K562 (cell line): ENCODE measurements at regions not wholly inside any gene's neighbourhood (a gene's known extent, or its start where the extent isn't known, plus 50 kb on each side); places are given as distances from the start of the nearest gene placed in this dataset.

Source experiments
- ARNT ChIP-seq, 2 experiments: fragments of 450-650 bp; IDR thresholded peaks; 2 replicates each; pipeline ENCODE4 v1.6.1; 2016; ENCODE audit warnings: mild to moderate bottlenecking in 1 of 2
- BACH1 ChIP-seq: fragments of 200-800 bp; sonication (Bioruptor generic); IDR thresholded peaks from 2 replicates; pipeline ENCODE4 v1.6.1; 2016; ENCODE audit warnings: missing genetic modification characterization, missing compliant biosample characterization
- BCL6 ChIP-seq: fragments of 250-450 bp; sonication (Bioruptor Pico); IDR thresholded peaks from 2 replicates; pipeline ENCODE4 v1.4.0; 2020
- BHLHE40 ChIP-seq: IDR thresholded peaks from 2 replicates; pipeline ENCODE4 v1.6.1; 2011; ENCODE audit warnings: low read length, improper control_type of control experiment
- CBX5 ChIP-seq: IDR thresholded peaks from 2 replicates; pipeline ENCODE4 v1.6.1; 2014; ENCODE audit warnings: low read depth, borderline replicate concordance
- DACH1 ChIP-seq: fragments of 450-650 bp; IDR thresholded peaks from 2 replicates; pipeline ENCODE4 v1.6.1; 2018; ENCODE audit not compliant: partially characterized antibody
- EP300 ChIP-seq: IDR thresholded peaks from 2 replicates; pipeline ENCODE4 v1.6.1; 2012; ENCODE audit warnings: low read length, improper control_type of control experiment
- HNRNPH1 ChIP-seq: fragments of 200-400 bp; formaldehyde crosslinking; optimal IDR thresholded peaks from 2 replicates; pipeline ENCODE3; 2017; ENCODE audit warnings: low read depth, mild to moderate bottlenecking, low read length, moderate library complexity
- HNRNPUL1 ChIP-seq: fragments of 200-400 bp; formaldehyde crosslinking; IDR thresholded peaks from 2 replicates; pipeline ENCODE4 v1.6.1; 2017; ENCODE audit warnings: low read length
- KAT7 ChIP-seq: sonication (generic); formaldehyde crosslinking; IDR thresholded peaks from 2 replicates; pipeline ENCODE4 v1.8.0; 2022; ENCODE audit warnings: missing genetic modification reagents, mild to moderate bottlenecking, borderline replicate concordance
- NBN ChIP-seq: fragments of 450-650 bp; IDR thresholded peaks from 2 replicates; pipeline ENCODE4 v1.6.1; 2016; ENCODE audit warnings: low read depth, mild to moderate bottlenecking
- NKRF ChIP-seq: fragments of 450-650 bp; IDR thresholded peaks from 2 replicates; pipeline ENCODE4 v1.6.1; 2016; ENCODE audit warnings: borderline replicate concordance
- NR2F6 ChIP-seq: fragments of 450-650 bp; formaldehyde crosslinking; IDR thresholded peaks from 2 replicates; pipeline ENCODE4 v1.4.0; 2020; ENCODE audit warnings: mild to moderate bottlenecking
- RUNX1 ChIP-seq: sonication (generic); IDR thresholded peaks from 2 replicates; pipeline ENCODE4 v1.6.1; 2016; ENCODE audit warnings: antibody characterized with exemption, low read depth
- SLC30A9 ChIP-seq: fragments of 250-450 bp; sonication (Bioruptor Pico); IDR thresholded peaks from 2 replicates; pipeline ENCODE4 v1.8.0; 2022; ENCODE audit warnings: mild to moderate bottlenecking, moderate library complexity
- SMAD2 ChIP-seq: fragments of 150-350 bp; IDR thresholded peaks from 2 replicates; pipeline ENCODE4 v1.6.1; 2014; ENCODE audit warnings: low read depth, mild to moderate bottlenecking, low read length
- TCFL5 ChIP-seq: fragments of 250-450 bp; sonication (Bioruptor Pico); conservative IDR thresholded peaks from 2 replicates; pipeline ENCODE4 v1.6.1; 2021; ENCODE audit warnings: mild to moderate bottlenecking, moderate library complexity, matching md5 sums
- ZBTB7A ChIP-seq: IDR thresholded peaks from 2 replicates; pipeline ENCODE4 v1.6.1; 2011; ENCODE audit warnings: low read depth, mild to moderate bottlenecking, low read length, moderate library complexity, borderline replicate concordance; ENCODE audit not compliant: control insufficient read depth
- ZNF511 ChIP-seq: sonication (generic); formaldehyde crosslinking; IDR thresholded peaks from 2 replicates; pipeline ENCODE4 v1.8.0; 2022; ENCODE audit warnings: mild to moderate bottlenecking, missing genetic modification reagents
- TF ChIP-seq, protein P1 (sequence below): fragments of 250-450 bp; sonication (Bioruptor Pico); IDR thresholded peaks from 2 replicates; pipeline ENCODE4 v1.8.0; 2021; ENCODE audit warnings: moderate library complexity, mild to moderate bottlenecking, inconsistent platforms
- TF ChIP-seq, protein P2 (sequence below): fragments of 250-450 bp; sonication (Bioruptor Pico); IDR thresholded peaks from 2 replicates; pipeline ENCODE4 v1.8.0; 2022; ENCODE audit warnings: moderate library complexity, mild to moderate bottlenecking, inconsistent platforms

GRCh38 chr6:37103169-37104039 lies 66.5 kb upstream of the PIM1 start (continued):
- TF ChIP-seq NKRF (0 out of 2 replicates have a peak, but pooled peaks have one; percentile 21), KAT7 (peak; percentile 96; the same call in 1 of the 2 replicates), BHLHE40 (peak; percentile 87), TCFL5 (no peak), EP300 (peak; percentile 99), HNRNPH1 (no peak), RUNX1 (peak; percentile 86; the same call in 1 of the 2 replicates), SMAD2 (no peak), ARNT (IDR thresholded peaks at IDR 0.05) (peak; percentile 81 to 95; a peak in 3 of 4 replicates), BCL6 (CRISPR knock-in tag) (no peak), SLC30A9 (CRISPR knock-in tag) (no peak), BACH1 (tag) (peak; percentile 80), CBX5 (no peak), DACH1 (peak; percentile 99), ZNF511 (CRISPR knock-in tag) (no peak), ZBTB7A (peak; percentile 49; the same call in 1 of the 2 replicates), HNRNPUL1 (no peak), NR2F6 (CRISPR knock-in tag) (no peak), NBN (peak; percentile 95)
- TF ChIP-seq, protein P1, sequence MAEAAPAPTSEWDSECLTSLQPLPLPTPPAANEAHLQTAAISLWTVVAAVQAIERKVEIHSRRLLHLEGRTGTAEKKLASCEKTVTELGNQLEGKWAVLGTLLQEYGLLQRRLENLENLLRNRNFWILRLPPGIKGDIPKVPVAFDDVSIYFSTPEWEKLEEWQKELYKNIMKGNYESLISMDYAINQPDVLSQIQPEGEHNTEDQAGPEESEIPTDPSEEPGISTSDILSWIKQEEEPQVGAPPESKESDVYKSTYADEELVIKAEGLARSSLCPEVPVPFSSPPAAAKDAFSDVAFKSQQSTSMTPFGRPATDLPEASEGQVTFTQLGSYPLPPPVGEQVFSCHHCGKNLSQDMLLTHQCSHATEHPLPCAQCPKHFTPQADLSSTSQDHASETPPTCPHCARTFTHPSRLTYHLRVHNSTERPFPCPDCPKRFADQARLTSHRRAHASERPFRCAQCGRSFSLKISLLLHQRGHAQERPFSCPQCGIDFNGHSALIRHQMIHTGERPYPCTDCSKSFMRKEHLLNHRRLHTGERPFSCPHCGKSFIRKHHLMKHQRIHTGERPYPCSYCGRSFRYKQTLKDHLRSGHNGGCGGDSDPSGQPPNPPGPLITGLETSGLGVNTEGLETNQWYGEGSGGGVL (CRISPR knock-in tag): no peak
- TF ChIP-seq, protein P2, sequence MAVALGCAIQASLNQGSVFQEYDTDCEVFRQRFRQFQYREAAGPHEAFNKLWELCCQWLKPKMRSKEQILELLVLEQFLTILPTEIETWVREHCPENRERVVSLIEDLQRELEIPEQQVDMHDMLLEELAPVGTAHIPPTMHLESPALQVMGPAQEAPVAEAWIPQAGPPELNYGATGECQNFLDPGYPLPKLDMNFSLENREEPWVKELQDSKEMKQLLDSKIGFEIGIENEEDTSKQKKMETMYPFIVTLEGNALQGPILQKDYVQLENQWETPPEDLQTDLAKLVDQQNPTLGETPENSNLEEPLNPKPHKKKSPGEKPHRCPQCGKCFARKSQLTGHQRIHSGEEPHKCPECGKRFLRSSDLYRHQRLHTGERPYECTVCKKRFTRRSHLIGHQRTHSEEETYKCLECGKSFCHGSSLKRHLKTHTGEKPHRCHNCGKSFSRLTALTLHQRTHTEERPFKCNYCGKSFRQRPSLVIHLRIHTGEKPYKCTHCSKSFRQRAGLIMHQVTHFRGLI (CRISPR knock-in tag): no peak
